ENCODE measurements at regions not wholly inside any gene's neighbourhood (a gene's known extent, or its start where the extent isn't known, plus 50 kb on each side); places are given as distances from the start of the nearest gene placed in this dataset.

- Histone ChIP-seq H3K4me1 (ENCODE audit: control insufficient read depth in 1 of 2, insufficient read depth in 2 of 2, low read length in 2 of 2) (peaks cover 0 to 3% of the 10 kb centered on the region in 2 donors), H3K4me3 (replicated peaks in 1 of 3; ENCODE audit: low read depth in 2 of 3, low read length in 3 of 3) (no peak overlapping the region), H3K4me2 (replicated peaks; ENCODE audit: extremely low read depth, low read length, poor library complexity, severe bottlenecking) (no peak overlapping the region), H3K27ac (ENCODE audit: low read depth in 1 of 2, low read length in 2 of 2) (no peak overlapping the region), H4K20me1 (ENCODE audit: insufficient read depth, low read length) (no peaks in the 10 kb centered on the region), H3K79me2 (ENCODE audit: insufficient read depth, low read length) (no peaks in the 10 kb centered on the region), H3K27me3 (ENCODE audit: control insufficient read depth in 2 of 2, insufficient read depth in 2 of 2, low read length in 2 of 2) (no peaks in the 10 kb centered on the region), H3K9me3 (replicated peaks in 1 of 2; ENCODE audit: control insufficient read depth in 1 of 2, insufficient read depth in 1 of 2, low read length in 2 of 2) (no peaks in the 10 kb centered on the region), H2AFZ (ENCODE audit: insufficient read depth, low read depth, low read length, poor library complexity, severe bottlenecking) (no peak overlapping the region), H3K9ac (ENCODE audit: insufficient read depth, low read length, poor library complexity, severe bottlenecking) (no peak overlapping the region), H3K36me3 (replicated peaks in 1 of 2; ENCODE audit: control insufficient read depth in 1 of 2, insufficient read depth in 2 of 2, low read length in 2 of 2) (no peaks in the 10 kb centered on the region)
- DNase-seq: no peak
- intact Hi-C loops (cut with micrococcal nuclease): no loop called here
- no peak for TF ChIP-seq CTCF (IDR thresholded peaks at IDR 0.05)
- Mint-ChIP-seq H3K9me3 (peaks cover 0 to 3% (median 0%) of the 10 kb centered on the region in 7 donors), H3K4me3 (no peak overlapping the region), H3K27ac (no peak overlapping the region), H3K27me3 (ENCODE audit: low read depth in 3 of 3) (peaks cover 0 to 1% (median 0%) of the 10 kb centered on the region in 3 donors), H3K36me3 (no peaks in the 10 kb centered on the region), H3K4me1 (peaks cover 5% of the 10 kb centered on the region)
- WGBS (ENCODE audit: insufficient coverage): no CpG with 5 or more reads among the region's 1 CpG
These were observed 95.2 kb downstream of the HLX start for GRCh38 chr1:220974431-220974830.

- intact Hi-C loops (cut with micrococcal nuclease): no loop called here
- no peak overlapping the region for H3K4me3 Mint-ChIP-seq
- no peak for DNase-seq
- Histone ChIP-seq H3K9ac (ENCODE audit: insufficient read depth, low read length, poor library complexity, severe bottlenecking) (no peak overlapping the region), H3K79me2 (ENCODE audit: insufficient read depth, low read length) (no peaks in the 10 kb centered on the region), H3K4me2 (replicated peaks; ENCODE audit: extremely low read depth, low read length, poor library complexity, severe bottlenecking) (no peak overlapping the region), H3K9me3 (replicated peaks in 1 of 2; ENCODE audit: control insufficient read depth in 1 of 2, insufficient read depth in 1 of 2, low read length in 2 of 2) (no peaks in the 10 kb centered on the region), H4K20me1 (ENCODE audit: insufficient read depth, low read length) (no peaks in the 10 kb centered on the region), H3K4me1 (ENCODE audit: control insufficient read depth in 1 of 2, insufficient read depth in 2 of 2, low read length in 2 of 2) (peaks cover 0 to 9% of the 10 kb centered on the region in 2 donors), H3K27ac (ENCODE audit: low read depth in 1 of 2, low read length in 2 of 2) (no peak overlapping the region), H3K36me3 (replicated peaks in 1 of 2; ENCODE audit: control insufficient read depth in 1 of 2, insufficient read depth in 2 of 2, low read length in 2 of 2) (no peaks in the 10 kb centered on the region), H3K27me3 (ENCODE audit: control insufficient read depth in 2 of 2, insufficient read depth in 2 of 2, low read length in 2 of 2) (no peaks in the 10 kb centered on the region), H3K4me3 (replicated peaks in 1 of 3; ENCODE audit: low read depth in 2 of 3, low read length in 3 of 3) (no peak overlapping the region), H2AFZ (ENCODE audit: insufficient read depth, low read depth, low read length, poor library complexity, severe bottlenecking) (no peak overlapping the region)
- no peak overlapping the region for H3K27ac Mint-ChIP-seq
- H3K27me3 Mint-ChIP-seq (ENCODE audit: low read depth in 3 of 3): no peaks in the 10 kb centered on the region
- TF ChIP-seq CTCF (IDR thresholded peaks at IDR 0.05): no peak
- H3K36me3 Mint-ChIP-seq: no peaks in the 10 kb centered on the region
- WGBS (ENCODE audit: insufficient coverage): no CpG with 5 or more reads among the region's 3 CpGs
- peaks cover 14% of the 10 kb centered on the region for H3K4me1 Mint-ChIP-seq
- peaks cover 0 to 3% (median 0%) of the 10 kb centered on the region in 7 donors for H3K9me3 Mint-ChIP-seq
These were observed 97.1 kb downstream of the HLX start for GRCh38 chr1:220976390-220976789.

Data from CD14-positive monocyte (primary cell).